ENCODE measurements at regions not wholly inside any gene's neighbourhood (a gene's known extent, or its start where the extent isn't known, plus 50 kb on each side); places are given as distances from the start of the nearest gene placed in this dataset.

DNA sequence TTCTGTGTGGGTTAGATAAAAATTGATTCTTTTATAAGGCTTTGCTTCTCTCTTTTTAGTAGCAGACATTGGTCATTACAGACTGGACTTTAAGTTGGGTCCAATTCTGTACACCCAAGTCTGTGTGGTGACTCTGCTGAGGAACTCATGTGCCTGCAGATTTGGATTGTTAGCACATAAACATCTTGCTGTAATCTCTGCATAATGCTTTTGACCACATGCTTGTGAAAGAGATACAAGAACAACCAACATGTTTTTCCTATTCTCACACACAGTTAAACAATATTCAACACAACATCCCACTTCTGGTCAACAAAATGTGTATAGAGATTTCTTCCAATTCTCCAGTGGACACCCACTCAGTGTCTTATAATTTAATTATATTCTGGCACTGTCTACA lies 270.1 kb downstream of the RDH14 start:
- intact Hi-C loops (cut with DNase I; ENCODE audit: low total_unique reads) = no loop called here
- H3K9me3 ChIP-seq = no peaks in the 10 kb centered on the region
- no peak overlapping the region for H3K4me3 ChIP-seq
- H3K27ac ChIP-seq = no peak overlapping the region
- no peaks in the 10 kb centered on the region for H3K4me1 ChIP-seq
- H3K36me3 ChIP-seq = no peaks in the 10 kb centered on the region
- TF ChIP-seq, protein P1, sequence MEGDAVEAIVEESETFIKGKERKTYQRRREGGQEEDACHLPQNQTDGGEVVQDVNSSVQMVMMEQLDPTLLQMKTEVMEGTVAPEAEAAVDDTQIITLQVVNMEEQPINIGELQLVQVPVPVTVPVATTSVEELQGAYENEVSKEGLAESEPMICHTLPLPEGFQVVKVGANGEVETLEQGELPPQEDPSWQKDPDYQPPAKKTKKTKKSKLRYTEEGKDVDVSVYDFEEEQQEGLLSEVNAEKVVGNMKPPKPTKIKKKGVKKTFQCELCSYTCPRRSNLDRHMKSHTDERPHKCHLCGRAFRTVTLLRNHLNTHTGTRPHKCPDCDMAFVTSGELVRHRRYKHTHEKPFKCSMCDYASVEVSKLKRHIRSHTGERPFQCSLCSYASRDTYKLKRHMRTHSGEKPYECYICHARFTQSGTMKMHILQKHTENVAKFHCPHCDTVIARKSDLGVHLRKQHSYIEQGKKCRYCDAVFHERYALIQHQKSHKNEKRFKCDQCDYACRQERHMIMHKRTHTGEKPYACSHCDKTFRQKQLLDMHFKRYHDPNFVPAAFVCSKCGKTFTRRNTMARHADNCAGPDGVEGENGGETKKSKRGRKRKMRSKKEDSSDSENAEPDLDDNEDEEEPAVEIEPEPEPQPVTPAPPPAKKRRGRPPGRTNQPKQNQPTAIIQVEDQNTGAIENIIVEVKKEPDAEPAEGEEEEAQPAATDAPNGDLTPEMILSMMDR (IDR thresholded peaks at IDR 0.05) = no peak
- TF ChIP-seq POLR2A (IDR thresholded peaks at IDR 0.05) (no peak), POLR2AphosphoS5 (IDR thresholded peaks at IDR 0.05) (no peak)
- H3K27me3 ChIP-seq = no peaks in the 10 kb centered on the region
- no peak for DNase-seq (ENCODE audit: low spot score in 2 of 2)

DNA sequence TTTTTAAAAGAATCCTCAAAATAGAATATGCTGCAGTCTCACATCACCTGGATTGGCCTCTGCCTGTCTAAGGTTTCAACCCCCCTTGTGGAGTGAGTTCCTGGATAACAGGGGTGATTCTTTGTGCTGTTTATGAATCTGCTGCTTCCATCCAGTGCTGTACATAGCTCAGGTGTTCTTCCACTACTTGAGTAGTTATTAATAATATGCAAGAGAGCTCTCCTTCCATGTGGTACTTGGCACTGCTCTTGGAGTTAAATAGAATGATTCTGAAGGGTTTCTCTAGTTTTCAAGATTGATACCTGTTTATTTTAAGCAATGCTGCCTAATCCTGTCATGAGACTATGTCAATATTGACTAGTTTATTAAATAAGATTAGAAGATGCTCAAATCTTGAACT lies 273.6 kb downstream of the RDH14 start:
- Histone ChIP-seq H3K27me3 (no peaks in the 10 kb centered on the region), H3K36me3 (no peaks in the 10 kb centered on the region), H3K27ac (no peak overlapping the region), H3K9me3 (no peaks in the 10 kb centered on the region), H3K4me1 (no peaks in the 10 kb centered on the region), H3K4me3 (no peak overlapping the region)
- DNase-seq (ENCODE audit: low spot score in 2 of 2) = no peak
- intact Hi-C loops (cut with DNase I; ENCODE audit: low total_unique reads) = no loop called here
- TF ChIP-seq, protein P1 (IDR thresholded peaks at IDR 0.05) = no peak
- TF ChIP-seq POLR2AphosphoS5 (IDR thresholded peaks at IDR 0.05) (no peak), POLR2A (IDR thresholded peaks at IDR 0.05) (no peak)

DNA sequence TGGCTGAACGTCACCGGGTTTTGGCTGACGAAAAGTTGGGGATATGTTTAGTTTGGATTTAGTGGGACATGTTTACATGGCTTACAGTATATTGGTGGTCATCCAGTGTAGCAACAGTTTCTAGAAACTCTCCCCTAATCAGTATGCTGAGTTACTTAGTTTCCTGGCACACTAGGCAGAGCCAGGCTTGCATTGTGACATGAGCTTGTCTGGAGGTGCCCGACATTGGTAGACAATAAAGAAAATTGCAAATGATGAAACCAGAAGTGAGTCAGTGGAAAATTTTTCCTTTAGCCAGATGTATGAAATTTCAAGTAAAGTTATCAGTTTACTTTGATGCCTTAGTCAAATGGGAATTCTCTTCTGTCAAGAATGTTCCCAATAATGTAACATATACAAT lies 276.1 kb downstream of the RDH14 start:
- Histone ChIP-seq H3K27ac (no peak overlapping the region), H3K9me3 (no peaks in the 10 kb centered on the region), H3K27me3 (no peaks in the 10 kb centered on the region), H3K4me1 (no peaks in the 10 kb centered on the region), H3K4me3 (no peak overlapping the region), H3K36me3 (no peaks in the 10 kb centered on the region)
- no peak for DNase-seq (ENCODE audit: low spot score in 2 of 2)
- no peak for TF ChIP-seq POLR2A (IDR thresholded peaks at IDR 0.05)
- TF ChIP-seq POLR2AphosphoS5 (IDR thresholded peaks at IDR 0.05) = no peak
- TF ChIP-seq, protein P1 (IDR thresholded peaks at IDR 0.05) = no peak
- intact Hi-C loops (cut with DNase I; ENCODE audit: low total_unique reads) = no loop called here

DNA sequence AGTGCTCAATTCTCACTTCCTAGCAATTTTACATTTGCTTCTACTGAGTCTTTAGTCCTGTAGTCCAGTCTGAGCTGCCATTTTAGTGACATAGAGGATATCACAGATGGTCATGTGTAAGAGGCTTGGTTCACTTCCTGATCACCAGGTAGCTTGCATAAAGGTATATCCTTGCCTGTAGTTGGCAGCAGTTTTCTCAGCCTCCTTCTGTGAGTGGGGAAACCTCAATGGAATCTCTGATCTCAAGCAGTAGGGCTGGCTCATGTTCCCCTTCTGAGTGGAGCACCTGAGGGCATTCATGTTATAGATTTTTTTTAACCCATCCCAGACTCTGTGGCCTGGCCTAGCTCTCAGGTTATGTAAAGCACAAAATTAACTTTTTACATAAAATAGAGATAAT lies 278.4 kb downstream of the RDH14 start:
- intact Hi-C loops (cut with DNase I; ENCODE audit: low total_unique reads) = no loop called here
- no peak for DNase-seq (ENCODE audit: low spot score in 2 of 2)
- H3K9me3 ChIP-seq = no peaks in the 10 kb centered on the region

DNA sequence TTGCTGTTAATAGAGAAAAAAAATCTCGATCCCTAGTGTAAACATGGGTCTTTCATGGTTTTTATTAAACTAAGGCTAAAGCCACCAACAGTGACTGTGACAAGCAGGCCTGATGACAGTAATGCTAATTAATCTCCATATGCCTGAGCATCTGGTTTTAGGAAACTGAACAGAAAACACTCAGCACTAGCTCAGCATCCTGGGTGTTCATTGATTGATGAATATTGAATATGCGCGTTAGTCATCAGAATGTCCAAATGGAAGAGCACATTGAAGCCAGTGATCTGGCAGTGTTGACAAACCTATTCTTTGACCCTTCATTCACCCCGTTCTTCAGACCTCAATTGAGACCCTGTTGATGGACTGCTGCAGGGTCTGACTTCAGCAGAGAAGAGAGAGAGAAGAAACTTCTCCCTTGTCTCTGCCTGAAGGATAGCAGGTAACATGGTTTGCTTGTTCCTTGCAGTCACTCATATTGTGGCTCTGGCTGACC lies 283.8 kb downstream of the RDH14 start:
- DNase-seq (ENCODE audit: low spot score in 2 of 2) = no peak
- no peaks in the 10 kb centered on the region for H3K4me1 ChIP-seq
- H3K27me3 ChIP-seq = no peaks in the 10 kb centered on the region
- TF ChIP-seq POLR2A (IDR thresholded peaks at IDR 0.05) (no peak), POLR2AphosphoS5 (IDR thresholded peaks at IDR 0.05) (no peak)
- TF ChIP-seq, protein P1 (IDR thresholded peaks at IDR 0.05) = no peak
- no peaks in the 10 kb centered on the region for H3K9me3 ChIP-seq
- H3K27ac ChIP-seq = no peak overlapping the region
- H3K36me3 ChIP-seq = no peaks in the 10 kb centered on the region
- no peak overlapping the region for H3K4me3 ChIP-seq
- intact Hi-C loops (cut with DNase I; ENCODE audit: low total_unique reads) = no loop called here

More for the DNA sequence above, 278.4 kb downstream of the RDH14 start:
- no peak overlapping the region for H3K27ac ChIP-seq
- no peak overlapping the region for H3K4me3 ChIP-seq
- no peaks in the 10 kb centered on the region for H3K36me3 ChIP-seq
- no peaks in the 10 kb centered on the region for H3K27me3 ChIP-seq
- TF ChIP-seq POLR2A (IDR thresholded peaks at IDR 0.05) = no peak
- no peak for TF ChIP-seq POLR2AphosphoS5 (IDR thresholded peaks at IDR 0.05)
- TF ChIP-seq, protein P1 (IDR thresholded peaks at IDR 0.05) = no peak
- H3K4me1 ChIP-seq = no peaks in the 10 kb centered on the region

Data from breast epithelium (tissue), 4 donors.